HG03025 (cell line): ENCODE measurements at regions not wholly inside any gene's neighbourhood (a gene's known extent, or its start where the extent isn't known, plus 50 kb on each side); places are given as distances from the start of the nearest gene placed in this dataset.

Source experiments
- ATAC-seq: cut with Tn5 transposase; IDR thresholded peaks from one replicate; pipeline ENCODE4 v1.9.1; 2021; ENCODE audit warnings: mild to moderate bottlenecking, moderate library complexity; ENCODE audit not compliant: unreplicated experiment, low FRiP score

DNA sequence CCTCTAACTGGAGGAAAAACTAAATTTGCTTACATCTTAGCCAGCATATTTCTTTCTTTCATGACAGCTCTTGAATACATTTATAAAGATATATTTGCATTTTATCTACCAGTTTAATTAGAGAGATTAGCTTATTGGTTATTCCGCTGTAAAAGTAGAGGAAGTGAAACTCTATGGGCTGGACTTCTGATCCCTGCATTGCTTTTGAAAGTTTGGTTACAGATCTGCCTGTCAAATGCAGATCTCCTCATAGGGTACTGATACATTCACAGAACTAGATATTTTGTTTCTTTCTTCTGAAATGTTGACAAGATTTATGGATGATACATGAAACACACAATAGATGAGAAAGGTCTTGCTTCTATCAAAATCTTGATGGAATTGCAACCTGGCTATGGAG is 581.4 kb upstream of the AADAT start:
- no peak for ATAC-seq

DNA sequence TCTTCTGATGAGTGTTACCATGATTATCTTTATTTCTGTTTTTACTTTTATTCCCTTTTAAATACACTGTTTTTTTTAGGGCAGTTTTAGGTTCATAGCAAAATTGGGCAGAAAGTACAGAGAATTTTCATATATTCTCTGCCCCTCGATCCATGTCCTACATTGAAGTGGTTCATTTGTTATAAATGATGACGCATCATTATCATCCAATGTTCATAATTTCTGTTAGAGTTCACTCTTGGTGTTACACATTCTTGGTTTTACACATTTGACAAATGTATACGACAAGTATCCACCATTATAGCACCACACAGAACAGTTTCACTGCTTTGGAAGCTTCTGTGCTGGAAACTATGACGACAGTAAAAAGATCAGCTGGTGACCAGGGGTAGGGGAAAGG is 578.1 kb upstream of the AADAT start:
- ATAC-seq = no peak

DNA sequence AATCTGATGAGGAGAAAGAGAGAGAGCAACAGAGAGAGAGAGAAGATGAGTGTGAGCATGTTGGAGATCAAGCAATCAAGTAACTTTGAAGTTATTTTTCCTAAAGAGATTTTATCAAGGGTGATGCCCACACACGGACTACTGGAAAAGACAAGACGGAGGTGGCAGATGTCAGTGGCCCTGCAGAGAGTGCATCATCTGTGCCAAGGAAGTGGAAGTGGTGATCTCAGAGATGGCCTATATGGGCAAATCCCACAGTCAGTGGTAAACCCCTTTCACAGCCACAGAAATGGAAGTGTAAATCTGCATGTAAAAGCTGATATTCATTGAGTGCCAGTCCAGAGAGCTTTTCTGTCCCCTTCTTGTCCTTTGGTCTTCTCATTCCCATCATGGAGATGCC is 577.2 kb upstream of the AADAT start:
- ATAC-seq = no peak

DNA sequence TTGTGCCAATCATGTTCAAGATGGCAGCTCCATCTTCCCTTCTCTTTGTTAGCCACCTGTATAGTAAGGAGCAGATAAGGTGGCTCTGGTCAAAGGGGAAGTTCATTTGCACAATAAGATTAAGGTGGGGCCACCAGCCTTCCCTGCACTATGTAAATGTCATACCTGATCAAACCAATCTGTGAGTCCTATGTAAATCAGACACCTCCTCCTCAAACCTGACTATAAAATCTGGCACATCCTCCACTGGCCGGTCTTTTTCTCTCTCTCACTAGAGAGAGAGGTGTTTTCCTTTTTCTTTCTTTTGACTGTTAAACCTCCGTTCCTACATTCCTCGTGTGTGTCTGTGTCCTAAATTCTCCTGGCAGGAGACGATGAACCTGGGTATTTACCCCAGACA is 572.5 kb upstream of the AADAT start:
- no peak for ATAC-seq

DNA sequence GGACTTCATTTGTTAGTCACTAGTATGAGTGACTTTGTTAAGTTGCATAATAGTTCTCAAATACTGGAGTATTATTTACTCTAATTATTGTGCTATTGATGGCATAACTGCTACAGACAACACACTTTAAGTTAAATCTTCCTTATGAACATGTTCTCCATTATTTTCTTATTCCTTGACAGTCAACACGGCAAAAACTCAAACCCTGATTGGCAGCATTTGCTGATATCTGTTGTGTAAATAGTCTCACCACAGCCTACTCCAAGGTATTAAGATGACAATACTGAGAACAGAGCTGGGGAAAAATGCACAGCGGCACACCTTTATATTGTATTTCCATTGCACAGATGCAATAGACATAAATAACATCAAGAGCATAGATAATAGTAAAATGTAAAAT is 568.0 kb upstream of the AADAT start:
- no peak for ATAC-seq

DNA sequence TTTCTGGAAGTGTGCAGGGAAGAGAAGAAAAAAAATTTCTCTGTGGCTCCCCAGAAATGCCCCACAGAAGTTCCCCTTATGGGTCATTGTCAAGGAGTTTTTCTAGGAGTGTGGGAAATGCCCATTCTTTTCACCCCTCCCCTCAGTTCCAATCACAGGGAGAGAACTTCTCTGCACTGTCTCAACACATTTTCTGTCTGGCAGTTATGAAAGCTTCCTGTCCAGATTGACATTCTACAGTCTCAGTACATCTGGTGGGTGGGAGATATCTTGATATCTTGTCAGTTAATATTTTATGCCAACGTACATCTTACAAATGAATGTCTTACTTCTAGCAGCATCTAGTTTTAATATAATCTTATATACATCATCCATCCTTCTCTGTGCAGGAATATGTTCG is 566.8 kb upstream of the AADAT start:
- no peak for ATAC-seq

DNA sequence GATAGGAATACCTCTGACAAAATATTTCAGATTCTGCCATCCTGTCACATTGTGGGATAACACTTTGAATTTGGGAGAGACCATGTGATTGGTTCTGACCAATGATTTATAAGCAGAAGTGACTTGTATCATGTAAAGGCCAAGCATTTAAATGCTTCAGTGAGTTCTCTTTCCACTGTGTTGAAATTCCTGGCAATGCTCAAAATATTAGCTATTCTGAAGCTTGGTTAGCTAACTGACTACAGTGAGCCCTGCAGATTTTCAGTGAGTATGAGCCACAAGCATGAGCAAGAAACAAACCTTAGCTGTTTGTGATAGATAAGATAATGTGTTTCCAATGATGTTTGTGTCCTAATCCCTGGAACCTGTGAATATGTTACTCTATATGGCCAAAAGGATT is 562.8 kb upstream of the AADAT start:
- ATAC-seq = no peak

DNA sequence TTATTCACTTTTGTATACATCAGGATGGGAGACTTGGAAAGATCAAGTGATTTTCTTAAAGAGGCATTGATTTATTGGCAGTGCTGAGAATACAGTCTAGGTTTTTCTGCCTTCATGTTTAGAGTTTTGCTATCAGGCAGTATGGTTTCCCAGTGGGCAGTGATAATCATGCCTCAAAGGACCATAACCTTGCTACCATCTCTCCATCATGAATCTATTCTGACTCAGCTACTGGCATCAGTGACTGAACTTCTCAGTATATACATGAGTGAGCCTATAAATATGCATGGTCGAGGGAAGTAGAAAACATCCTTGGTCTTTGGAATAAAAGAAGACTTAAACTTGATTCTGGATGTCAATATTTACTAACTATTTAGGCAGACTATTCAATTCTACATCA is 562.0 kb upstream of the AADAT start:
- no peak for ATAC-seq

DNA sequence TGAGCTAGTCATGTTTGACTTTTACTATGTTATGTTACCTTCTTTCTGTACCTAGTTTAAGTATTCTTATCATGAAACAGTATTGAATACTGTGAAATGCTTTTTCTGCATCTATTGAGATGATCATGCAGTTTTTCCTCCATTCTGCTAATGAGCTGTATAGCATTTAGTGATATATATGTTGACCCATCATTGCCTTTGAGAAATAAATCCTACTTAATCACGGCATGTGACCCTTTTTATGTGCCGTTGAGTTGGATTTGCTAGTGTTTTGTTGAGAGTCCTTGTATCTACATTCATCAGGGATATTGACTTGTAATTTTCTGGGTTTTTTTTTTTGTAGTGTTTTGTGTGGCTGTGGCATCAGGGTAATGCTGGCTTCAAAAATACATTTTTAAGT is 537.7 kb upstream of the AADAT start:
- ATAC-seq = no peak

DNA sequence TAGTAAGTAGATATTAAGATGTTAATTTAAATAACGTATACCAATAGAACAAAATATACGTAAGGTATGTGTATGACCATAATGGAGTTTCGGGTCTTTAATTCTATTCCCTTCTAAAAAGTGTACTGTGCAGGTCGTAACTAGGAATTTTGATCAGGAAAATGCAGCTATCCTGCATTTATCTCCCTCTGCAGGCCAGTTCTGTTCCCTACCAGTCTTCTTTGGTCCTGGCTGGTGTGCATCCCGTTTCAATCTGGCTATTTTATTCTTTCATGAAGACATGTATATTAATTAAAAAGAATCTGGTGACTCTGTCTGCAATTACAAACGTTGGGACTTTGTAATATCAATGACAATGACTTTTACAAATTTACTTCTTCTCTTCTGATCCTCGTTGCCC is 534.1 kb upstream of the AADAT start:
- no peak for ATAC-seq

DNA sequence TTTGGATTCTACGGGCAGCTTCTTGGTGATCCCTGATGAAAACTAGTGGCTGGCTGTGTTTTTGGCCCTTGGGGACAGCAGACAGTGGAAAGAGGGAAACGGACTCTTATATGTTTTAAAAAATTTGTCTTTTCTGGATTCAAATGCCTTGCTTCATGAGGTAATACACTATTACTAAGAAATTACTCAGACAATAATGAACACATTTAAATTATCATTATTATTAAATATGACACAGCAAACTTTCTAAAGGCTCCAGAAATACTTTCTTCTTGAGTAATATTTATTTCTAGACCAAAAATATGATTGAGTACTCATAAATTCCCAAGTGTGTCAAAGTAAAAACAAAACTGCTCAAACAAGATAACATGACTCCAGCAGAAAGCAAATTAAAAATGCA is 520.7 kb upstream of the AADAT start:
- no peak for ATAC-seq

DNA sequence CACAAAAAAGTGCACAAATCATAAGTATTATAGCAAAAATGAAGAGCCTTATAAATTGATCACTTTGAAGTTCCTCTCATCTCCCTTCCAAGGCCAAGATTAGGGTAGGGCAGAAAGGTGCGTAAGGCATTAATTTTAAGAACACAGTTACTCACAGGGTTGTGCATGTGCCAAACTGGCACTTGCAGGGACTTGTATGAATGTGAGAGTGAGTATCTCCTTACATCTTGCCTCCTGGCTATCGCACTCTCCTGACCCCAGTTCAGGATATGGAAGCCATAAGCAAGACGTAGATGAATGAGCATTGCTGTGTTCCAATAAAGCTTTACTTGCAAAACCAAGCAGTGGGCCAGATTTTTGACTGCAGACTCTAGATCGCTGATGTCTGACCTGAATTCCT is 510.1 kb upstream of the AADAT start:
- no peak for ATAC-seq

DNA sequence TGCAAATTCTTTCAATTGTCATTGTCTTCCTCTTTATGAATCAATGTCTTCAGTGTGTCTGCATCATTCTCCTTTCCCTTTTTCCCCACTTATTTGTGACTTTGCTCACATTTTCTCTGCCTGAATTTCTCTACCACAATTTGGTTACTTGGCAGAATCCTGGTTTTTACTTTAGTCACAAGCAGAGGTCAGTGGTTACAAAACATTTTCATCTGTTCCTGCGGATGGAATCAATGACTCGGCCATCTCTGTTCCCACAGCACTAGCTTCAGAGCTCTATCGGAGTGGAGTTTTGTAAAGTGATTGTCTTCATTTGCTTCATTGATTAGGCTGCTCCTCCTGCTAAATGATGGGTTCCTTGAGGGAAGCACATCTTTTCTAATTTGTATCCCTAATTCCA is 501.3 kb upstream of the AADAT start:
- no peak for ATAC-seq

DNA sequence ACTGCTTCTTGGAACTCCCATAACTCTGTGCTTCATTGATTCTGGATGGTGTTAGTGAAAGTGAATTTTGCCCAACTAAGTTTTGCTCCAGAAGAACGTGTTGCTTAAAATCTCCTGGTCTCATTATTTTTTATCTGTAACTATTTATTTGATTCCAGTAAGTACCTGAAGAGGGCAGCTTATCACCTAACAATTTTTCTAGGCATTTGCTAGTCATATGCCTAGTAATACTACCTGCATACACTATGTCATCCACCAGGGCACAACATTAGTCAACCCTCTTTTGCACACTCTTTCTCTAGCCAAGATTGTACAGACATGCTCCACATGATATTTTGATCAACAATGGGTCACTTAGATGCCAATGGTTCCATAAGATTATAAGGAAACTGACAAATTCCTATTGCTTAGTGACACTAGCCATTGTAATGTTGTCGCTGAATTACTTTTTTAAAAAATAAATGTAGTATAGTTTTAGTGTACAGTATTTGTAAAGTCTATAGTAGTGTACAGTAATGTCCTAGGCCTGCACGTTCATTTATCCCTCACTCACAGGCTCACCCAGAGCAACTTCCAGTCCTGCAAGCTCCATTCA is 499.9 kb upstream of the AADAT start:
- ATAC-seq = peak; percentile 94

DNA sequence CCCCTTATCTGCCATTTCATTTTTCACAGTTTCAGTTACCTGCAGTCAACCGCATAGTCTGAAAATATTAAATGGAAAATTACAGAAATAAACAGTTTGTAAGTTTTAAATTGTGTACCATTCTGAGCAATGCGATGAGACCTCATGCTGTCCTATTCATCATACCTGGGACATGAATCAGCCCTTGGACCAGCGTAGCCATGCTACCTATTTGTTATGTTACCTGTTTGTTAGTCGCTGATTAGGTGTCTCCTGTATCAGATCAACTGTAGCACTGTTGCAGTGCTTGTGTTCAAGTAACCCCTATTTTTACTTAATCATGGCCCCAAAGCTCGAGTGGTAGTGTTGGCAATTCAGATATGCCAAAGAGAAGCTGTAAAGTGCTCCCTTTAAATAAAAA is 492.2 kb upstream of the AADAT start:
- ATAC-seq = no peak

DNA sequence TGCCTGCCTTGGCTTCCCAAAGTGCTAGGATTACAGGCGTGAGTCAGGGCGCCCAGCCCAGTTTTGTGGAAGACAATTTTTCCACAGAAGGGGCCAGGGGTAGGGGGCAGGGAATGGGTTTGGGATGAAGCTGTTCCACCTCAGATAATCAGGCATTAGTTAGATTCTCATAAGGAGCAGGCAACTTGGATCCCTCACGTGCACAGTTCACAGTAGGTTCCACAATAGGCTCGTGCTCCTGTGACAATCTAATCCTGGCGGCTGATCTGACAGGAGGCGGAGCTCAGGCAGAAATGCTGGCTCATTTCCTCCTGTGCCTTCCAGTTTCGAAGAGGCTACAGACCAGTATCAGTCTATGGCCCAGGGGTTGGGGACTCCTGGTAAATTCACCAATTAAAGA is 491.6 kb upstream of the AADAT start:
- no peak for ATAC-seq

DNA sequence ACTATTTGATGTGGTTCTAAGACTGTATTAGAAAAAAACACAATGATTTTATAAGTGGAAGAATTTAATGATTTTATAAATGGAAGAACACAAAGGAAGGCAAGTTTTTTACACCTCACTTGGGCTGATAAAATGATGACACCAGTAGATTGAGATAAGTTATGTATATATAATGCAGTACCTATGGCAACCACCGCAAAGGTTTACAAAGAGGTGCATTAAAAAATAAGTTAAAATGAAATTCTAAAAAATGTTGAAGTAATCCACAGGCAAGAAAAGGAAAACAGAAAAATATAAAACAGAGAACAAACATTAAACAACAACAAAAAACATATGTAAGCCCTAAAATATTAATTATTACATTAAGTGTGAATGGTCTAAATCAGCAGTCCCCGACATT is 490.9 kb upstream of the AADAT start:
- ATAC-seq = no peak

DNA sequence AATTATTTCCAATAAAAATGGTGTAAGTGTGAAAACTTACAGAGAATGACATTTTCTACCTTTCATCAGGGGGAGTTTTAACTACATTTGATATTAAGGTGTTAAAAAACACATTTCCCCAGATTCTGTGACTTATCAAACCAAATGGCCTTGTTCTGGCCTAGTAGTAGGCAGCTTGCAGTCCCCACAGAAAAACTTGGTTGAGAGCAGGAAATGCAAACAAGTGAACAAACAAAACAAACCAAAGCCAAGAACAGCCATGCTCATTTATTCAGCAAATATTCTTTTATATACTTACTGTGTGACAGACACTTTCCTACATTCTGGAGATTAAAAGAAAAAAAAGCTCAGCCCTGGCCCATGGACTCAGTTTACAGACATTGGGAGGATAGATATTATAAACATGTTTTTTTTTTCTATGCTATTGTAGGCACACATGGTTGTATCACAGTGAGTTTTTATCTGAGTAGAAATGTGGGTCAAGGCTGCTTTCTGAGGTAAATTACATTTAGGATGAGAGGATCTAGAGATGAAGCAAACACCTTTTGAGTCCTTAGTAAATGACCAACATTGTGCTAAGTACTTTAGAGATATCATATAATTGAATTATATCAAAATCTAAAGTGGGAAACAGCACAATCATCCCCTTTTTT is 449.2 kb upstream of the AADAT start:
- ATAC-seq = no peak

DNA sequence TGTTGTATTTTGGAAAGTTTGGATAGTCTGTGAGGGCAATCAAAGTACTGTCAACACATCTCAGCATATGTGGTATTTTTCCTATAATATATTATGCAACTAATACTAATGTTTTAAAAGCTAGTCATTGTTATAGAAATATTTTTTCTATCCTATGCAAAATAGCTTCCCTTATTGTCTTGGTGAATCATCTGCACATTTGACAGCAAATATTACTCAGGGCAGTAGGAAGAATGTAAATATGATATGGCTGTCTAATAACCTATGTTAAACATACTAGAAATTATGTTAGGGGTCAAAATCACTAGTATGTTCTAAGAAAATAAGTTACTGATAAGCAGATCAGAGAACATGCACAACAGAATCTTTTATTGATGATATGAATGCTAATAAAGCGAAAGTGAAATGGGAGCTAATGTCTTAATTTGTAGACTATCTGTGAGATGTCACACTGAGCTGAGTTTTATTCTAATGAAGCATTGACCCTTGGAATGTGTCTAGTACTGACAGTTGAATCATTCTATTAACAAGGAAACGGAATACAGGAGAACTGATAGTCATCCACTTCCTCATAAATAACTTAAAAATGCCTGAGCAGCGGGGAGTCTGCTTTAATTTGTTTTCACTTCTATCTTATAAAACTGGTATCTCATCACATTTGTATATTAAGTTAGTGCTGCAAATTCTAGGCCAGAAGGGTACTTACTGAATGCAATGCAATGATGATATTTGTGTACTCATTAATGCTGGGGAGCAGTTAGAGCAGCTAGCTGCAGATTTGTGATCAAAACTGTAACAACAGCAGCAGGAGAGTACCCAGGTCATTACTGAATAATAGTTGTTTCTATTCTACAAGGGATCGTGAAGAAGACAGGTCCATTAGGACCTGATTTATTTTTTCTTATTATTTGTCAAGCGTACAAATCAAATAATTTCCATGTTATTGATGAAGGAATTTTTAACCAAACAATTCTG is 440.3 kb upstream of the AADAT start:
- ATAC-seq = no peak

DNA sequence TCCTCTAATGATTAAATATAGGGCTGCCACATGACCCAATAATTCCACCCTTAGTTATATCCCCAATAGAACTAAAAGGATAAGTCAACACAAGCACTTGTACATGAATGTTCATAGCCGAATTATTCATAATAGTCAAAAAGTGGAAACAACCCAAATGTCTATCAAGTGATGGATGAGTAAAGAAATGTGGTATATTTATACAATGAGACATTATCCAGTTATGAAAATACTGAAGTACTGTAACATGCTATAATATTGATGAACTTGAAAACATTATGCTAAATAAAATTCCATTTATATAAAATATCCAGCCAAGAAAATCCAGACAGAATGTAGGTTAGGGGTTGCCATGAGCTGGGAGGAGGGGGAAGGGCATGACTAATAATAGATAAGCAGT is 436.7 kb upstream of the AADAT start:
- no peak for ATAC-seq

DNA sequence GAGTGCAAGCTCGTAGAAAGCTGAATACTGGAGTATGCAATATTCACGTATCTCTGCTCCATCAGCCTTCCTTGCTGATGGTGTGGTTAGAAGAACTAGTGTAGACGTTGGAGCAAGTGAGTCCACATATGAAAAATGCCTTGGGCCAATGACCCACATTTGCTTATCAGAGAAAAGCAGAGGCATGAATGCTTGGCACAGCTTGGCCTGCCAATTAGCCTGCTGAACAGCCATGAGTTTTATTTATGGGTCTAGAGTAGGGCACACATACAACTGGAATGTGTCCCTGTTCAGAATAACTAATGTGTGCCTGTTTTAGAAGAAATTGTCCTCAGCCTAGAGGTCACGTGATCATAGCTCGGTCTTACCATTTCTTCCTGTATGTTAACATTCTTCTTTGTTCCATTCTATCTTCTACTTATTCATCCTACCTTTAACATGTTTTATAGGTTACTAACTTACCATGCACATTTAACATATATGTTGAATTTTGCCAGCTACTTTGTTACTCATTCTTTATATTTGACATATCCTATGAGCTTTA is 432.7 kb upstream of the AADAT start:
- no peak for ATAC-seq
